OCI-LY3 (cell line): ENCODE measurements at regions not wholly inside any gene's neighbourhood (a gene's known extent, or its start where the extent isn't known, plus 50 kb on each side); places are given as distances from the start of the nearest gene placed in this dataset.

Experiments used
- EZH2phosphoT487 ChIP-seq: fragments of 200-600 bp; shearing (Covaris generic); IDR thresholded peaks from 2 replicates; pipeline ENCODE4 v1.6.1; 2018; ENCODE audit warnings: antibody characterized with exemption, mixed run types, low read depth
- TF ChIP-seq, protein P1 (sequence below): fragments of 200-600, 300-600 bp; sonication (generic); IDR thresholded peaks from 2 replicates; pipeline ENCODE4 v1.5.1; 2014; ENCODE audit warnings: antibody characterized with exemption, low read length, low read depth

DNA sequence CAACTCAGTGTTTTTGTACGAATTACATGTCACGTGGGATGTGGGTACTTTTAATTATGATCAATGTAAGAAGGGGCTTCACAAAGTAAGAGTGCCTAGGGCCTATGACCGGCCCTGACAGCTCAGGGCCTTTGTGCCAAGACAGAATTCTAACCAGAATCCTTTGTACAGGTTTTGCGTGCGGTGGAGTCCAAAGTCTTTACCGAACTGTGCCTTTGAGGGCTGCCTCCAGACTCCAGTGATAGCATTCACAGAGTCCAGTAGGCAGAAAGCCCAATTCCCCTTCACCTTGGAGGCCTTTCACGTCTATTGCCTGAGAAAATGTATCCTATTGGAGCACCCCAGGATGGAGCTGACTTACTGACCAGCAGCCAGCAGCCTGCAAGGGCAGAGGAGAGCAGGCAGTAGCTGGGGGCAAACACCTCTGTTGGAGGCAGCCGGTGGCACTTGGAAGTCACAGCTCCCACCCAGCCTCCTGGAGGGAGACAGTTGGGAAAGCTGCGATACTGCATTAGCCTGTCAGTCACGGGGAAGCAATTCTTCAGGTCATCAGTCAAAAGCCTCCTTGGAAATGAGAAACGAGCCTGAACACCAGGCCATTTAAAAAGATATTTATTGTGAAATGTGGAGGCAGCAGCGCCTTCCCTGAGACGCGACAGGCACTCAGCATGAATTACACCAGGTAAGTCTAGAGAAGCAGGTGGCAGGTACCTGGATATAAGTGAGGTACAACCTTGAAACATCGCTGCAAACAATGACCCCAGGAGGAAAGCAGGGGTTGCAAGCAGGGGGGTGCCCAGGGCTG is 98.1 kb upstream of the CDYL2 start:
- TF ChIP-seq, protein P1, sequence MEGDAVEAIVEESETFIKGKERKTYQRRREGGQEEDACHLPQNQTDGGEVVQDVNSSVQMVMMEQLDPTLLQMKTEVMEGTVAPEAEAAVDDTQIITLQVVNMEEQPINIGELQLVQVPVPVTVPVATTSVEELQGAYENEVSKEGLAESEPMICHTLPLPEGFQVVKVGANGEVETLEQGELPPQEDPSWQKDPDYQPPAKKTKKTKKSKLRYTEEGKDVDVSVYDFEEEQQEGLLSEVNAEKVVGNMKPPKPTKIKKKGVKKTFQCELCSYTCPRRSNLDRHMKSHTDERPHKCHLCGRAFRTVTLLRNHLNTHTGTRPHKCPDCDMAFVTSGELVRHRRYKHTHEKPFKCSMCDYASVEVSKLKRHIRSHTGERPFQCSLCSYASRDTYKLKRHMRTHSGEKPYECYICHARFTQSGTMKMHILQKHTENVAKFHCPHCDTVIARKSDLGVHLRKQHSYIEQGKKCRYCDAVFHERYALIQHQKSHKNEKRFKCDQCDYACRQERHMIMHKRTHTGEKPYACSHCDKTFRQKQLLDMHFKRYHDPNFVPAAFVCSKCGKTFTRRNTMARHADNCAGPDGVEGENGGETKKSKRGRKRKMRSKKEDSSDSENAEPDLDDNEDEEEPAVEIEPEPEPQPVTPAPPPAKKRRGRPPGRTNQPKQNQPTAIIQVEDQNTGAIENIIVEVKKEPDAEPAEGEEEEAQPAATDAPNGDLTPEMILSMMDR, result no peak
- no peak for TF ChIP-seq EZH2phosphoT487
